Right lobe of liver (tissue), 4 donors: ENCODE measurements at regions not wholly inside any gene's neighbourhood (a gene's known extent, or its start where the extent isn't known, plus 50 kb on each side); places are given as distances from the start of the nearest gene placed in this dataset.
"Not testable (repeated sequence)": the region's sequence is repeated elsewhere in the genome, so short reads cannot be mapped to it uniquely, and the experiment has no call there.

Experiments
- POLR2A ChIP-seq: fragments of 450-650 bp; IDR thresholded peaks from one replicate; pipeline ENCODE4 v1.6.1; 2017; ENCODE audit warnings: antibody characterized with exemption, mild to moderate bottlenecking
- TF ChIP-seq, protein P1 (sequence below), 4 donors: fragments of 200-600 bp in 3 of 4; fragments of 450-650 bp in 1 of 4; IDR thresholded peaks; one replicate each; pipeline versions ENCODE4 v1.5.1 to v1.8.0; 2016 to 2022; ENCODE audit warnings: antibody characterized with exemption in 4 of 4, mild to moderate bottlenecking in 2 of 4
- donor health status: DM: no; HTN: no; CAD: no.
- donor health status: DM: no; HTN: no; CAD: no.
- donor health status: DM: no; HTN: yes; CAD: no.

DNA sequence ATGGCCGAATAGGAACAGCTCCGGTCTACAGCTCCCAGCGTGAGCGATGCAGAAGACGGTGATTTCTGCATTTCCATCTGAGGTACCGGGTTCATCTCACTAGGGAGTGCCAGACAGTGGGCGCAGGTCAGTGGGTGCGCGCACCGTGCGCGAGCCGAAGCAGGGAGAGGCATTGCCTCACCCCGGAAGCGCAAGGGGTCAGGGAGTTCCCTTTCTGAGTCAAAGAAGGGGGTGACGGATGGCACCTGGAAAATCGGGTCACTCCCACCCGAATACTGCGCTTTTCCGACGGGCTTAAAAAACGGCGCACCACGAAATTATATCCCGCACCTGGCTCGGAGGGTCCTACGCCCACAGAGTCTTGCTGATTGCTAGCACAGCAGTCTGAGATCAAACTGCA is 572.8 kb upstream of the AGA start:
- TF ChIP-seq, protein P1, sequence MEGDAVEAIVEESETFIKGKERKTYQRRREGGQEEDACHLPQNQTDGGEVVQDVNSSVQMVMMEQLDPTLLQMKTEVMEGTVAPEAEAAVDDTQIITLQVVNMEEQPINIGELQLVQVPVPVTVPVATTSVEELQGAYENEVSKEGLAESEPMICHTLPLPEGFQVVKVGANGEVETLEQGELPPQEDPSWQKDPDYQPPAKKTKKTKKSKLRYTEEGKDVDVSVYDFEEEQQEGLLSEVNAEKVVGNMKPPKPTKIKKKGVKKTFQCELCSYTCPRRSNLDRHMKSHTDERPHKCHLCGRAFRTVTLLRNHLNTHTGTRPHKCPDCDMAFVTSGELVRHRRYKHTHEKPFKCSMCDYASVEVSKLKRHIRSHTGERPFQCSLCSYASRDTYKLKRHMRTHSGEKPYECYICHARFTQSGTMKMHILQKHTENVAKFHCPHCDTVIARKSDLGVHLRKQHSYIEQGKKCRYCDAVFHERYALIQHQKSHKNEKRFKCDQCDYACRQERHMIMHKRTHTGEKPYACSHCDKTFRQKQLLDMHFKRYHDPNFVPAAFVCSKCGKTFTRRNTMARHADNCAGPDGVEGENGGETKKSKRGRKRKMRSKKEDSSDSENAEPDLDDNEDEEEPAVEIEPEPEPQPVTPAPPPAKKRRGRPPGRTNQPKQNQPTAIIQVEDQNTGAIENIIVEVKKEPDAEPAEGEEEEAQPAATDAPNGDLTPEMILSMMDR (IDR thresholded peaks at IDR 0.05): not testable (repeated sequence)
- not testable (repeated sequence) for TF ChIP-seq POLR2A
